Astrocyte (in vitro differentiated cells and primary cell): ENCODE measurements at regions not wholly inside any gene's neighbourhood (a gene's known extent, or its start where the extent isn't known, plus 50 kb on each side); places are given as distances from the start of the nearest gene placed in this dataset.

ENCODE experiments used
- DNase-seq: peaks from one replicate; pipeline ENCODE4 v3.0.0-alpha.2; 2010; ENCODE audit warnings: low read depth
- FAIRE-seq: peaks from 2 replicates; lab custom pipeline; 2011; peaks lifted over from hg19 to GRCh38; lab: Jason Lieb, UNC
- H2AFZ ChIP-seq: 2 replicates; pipeline ENCODE4 v1.6.0; 2012; ENCODE audit warnings: low read depth, low read length, inconsistent platforms
- H3K27ac ChIP-seq: 2 replicates; pipeline ENCODE4 v1.5.1; 2011; ENCODE audit warnings: low read depth, low read length, inconsistent platforms
- H3K27me3 ChIP-seq: 2 replicates; pipeline ENCODE4 v1.6.0; 2011; ENCODE audit warnings: low read length, inconsistent platforms; ENCODE audit not compliant: insufficient read depth
- H3K36me3 ChIP-seq: 2 replicates; pipeline ENCODE4 v1.5.1; 2011; ENCODE audit warnings: low read length, inconsistent platforms; ENCODE audit not compliant: insufficient read depth
- H3K4me1 ChIP-seq: 2 replicates; pipeline ENCODE4 v1.5.1; 2011; ENCODE audit warnings: low read length, inconsistent platforms; ENCODE audit not compliant: insufficient read depth
- H3K4me2 ChIP-seq: 2 replicates; pipeline ENCODE4 v1.6.0; 2012; ENCODE audit warnings: low read length, inconsistent platforms
- H3K4me3 ChIP-seq: 2 replicates; pipeline ENCODE4 v1.5.1; 2011; ENCODE audit warnings: low read depth, mild to moderate bottlenecking, low read length, inconsistent platforms; ENCODE audit not compliant: insufficient read depth
- H3K79me2 ChIP-seq: 2 replicates; pipeline ENCODE4 v1.6.0; 2012; ENCODE audit warnings: mild to moderate bottlenecking, low read length, inconsistent platforms; ENCODE audit not compliant: insufficient read depth
- H3K9ac ChIP-seq: 2 replicates; pipeline ENCODE4 v1.6.0; 2012; ENCODE audit warnings: mild to moderate bottlenecking, low read length, inconsistent platforms
- H3K9me3 ChIP-seq: 2 replicates; pipeline ENCODE4 v1.5.1; 2012; ENCODE audit warnings: low read depth, mild to moderate bottlenecking, low read length, inconsistent platforms; ENCODE audit not compliant: insufficient read depth
- H4K20me1 ChIP-seq: 2 replicates; pipeline ENCODE4 v1.6.0; 2012; ENCODE audit warnings: low read length, inconsistent platforms; ENCODE audit not compliant: insufficient read depth
- H3K27ac Mint-ChIP-seq: one replicate; pipeline ENCODE4 v1.8.0; 2021; ENCODE audit warnings: mild to moderate bottlenecking, mixed read lengths; ENCODE audit not compliant: unreplicated experiment
- H3K27me3 Mint-ChIP-seq: one replicate; pipeline ENCODE4 v1.8.0; 2021; ENCODE audit warnings: low read depth, mixed read lengths; ENCODE audit not compliant: unreplicated experiment
- H3K36me3 Mint-ChIP-seq: one replicate; pipeline ENCODE4 v1.8.0; 2021; ENCODE audit warnings: low read depth, mixed read lengths; ENCODE audit not compliant: unreplicated experiment
- H3K4me1 Mint-ChIP-seq: one replicate; pipeline ENCODE4 v1.8.0; 2021; ENCODE audit warnings: low read depth, mixed read lengths; ENCODE audit not compliant: unreplicated experiment
- H3K4me3 Mint-ChIP-seq: one replicate; pipeline ENCODE4 v1.8.0; 2021; ENCODE audit warnings: mild to moderate bottlenecking, moderate library complexity, mixed read lengths; ENCODE audit not compliant: unreplicated experiment
- H3K9me3 Mint-ChIP-seq: one replicate; pipeline ENCODE4 v1.8.0; 2021; ENCODE audit warnings: mild to moderate bottlenecking, mixed read lengths; ENCODE audit not compliant: unreplicated experiment
- EZH2 ChIP-seq: IDR thresholded peaks from 2 replicates; pipeline ENCODE4 v1.6.1; 2012; ENCODE audit warnings: mild to moderate bottlenecking, low read length, inconsistent platforms; ENCODE audit not compliant: insufficient read depth
- TF ChIP-seq, protein P1 (sequence below): IDR thresholded peaks from 2 replicates; pipeline ENCODE4 v1.5.1; 2011; ENCODE audit warnings: low read depth, mild to moderate bottlenecking, inconsistent platforms, low read length, moderate library complexity; ENCODE audit not compliant: insufficient read depth

DNA sequence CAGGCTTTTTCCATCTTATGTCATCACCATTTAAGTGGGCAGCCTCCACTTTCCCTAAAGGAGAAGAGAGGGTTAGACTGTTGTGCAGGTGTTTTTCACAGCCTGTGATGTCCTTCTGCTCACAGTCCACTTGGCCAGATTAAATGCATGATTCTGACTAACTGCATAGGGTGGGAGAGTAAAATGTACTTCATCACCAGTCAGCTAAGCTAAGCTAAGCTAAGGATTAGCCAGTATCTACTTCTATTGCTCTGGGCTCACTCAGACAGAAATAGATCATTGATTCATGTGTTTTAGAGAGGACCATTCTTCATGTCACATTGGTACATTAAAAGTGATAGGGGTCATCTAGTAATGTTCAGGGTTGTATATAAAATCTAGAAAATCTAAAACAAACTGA is 1013.1 kb downstream of the NTRK3 start:
- H3K9me3 Mint-ChIP-seq = peaks cover 2% of the 10 kb centered on the region
- DNase-seq (no peak), FAIRE-seq (no peak)
- Histone ChIP-seq H3K4me1 (no peaks in the 10 kb centered on the region), H3K79me2 (no peaks in the 10 kb centered on the region), H3K27me3 (no peaks in the 10 kb centered on the region), H3K4me3 (no peak overlapping the region), H3K4me2 (no peak overlapping the region), H3K9me3 (no peaks in the 10 kb centered on the region), H2AFZ (no peak overlapping the region), H3K27ac (no peak overlapping the region), H4K20me1 (no peaks in the 10 kb centered on the region), H3K9ac (no peak overlapping the region), H3K36me3 (no peaks in the 10 kb centered on the region)
- no peak overlapping the region for H3K4me3 Mint-ChIP-seq
- H3K4me1 Mint-ChIP-seq = no peaks in the 10 kb centered on the region
- no peaks in the 10 kb centered on the region for H3K36me3 Mint-ChIP-seq
- TF ChIP-seq, protein P1, sequence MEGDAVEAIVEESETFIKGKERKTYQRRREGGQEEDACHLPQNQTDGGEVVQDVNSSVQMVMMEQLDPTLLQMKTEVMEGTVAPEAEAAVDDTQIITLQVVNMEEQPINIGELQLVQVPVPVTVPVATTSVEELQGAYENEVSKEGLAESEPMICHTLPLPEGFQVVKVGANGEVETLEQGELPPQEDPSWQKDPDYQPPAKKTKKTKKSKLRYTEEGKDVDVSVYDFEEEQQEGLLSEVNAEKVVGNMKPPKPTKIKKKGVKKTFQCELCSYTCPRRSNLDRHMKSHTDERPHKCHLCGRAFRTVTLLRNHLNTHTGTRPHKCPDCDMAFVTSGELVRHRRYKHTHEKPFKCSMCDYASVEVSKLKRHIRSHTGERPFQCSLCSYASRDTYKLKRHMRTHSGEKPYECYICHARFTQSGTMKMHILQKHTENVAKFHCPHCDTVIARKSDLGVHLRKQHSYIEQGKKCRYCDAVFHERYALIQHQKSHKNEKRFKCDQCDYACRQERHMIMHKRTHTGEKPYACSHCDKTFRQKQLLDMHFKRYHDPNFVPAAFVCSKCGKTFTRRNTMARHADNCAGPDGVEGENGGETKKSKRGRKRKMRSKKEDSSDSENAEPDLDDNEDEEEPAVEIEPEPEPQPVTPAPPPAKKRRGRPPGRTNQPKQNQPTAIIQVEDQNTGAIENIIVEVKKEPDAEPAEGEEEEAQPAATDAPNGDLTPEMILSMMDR = no peak
- TF ChIP-seq EZH2 = no peak
- H3K27me3 Mint-ChIP-seq = no peaks in the 10 kb centered on the region
- no peak overlapping the region for H3K27ac Mint-ChIP-seq

DNA sequence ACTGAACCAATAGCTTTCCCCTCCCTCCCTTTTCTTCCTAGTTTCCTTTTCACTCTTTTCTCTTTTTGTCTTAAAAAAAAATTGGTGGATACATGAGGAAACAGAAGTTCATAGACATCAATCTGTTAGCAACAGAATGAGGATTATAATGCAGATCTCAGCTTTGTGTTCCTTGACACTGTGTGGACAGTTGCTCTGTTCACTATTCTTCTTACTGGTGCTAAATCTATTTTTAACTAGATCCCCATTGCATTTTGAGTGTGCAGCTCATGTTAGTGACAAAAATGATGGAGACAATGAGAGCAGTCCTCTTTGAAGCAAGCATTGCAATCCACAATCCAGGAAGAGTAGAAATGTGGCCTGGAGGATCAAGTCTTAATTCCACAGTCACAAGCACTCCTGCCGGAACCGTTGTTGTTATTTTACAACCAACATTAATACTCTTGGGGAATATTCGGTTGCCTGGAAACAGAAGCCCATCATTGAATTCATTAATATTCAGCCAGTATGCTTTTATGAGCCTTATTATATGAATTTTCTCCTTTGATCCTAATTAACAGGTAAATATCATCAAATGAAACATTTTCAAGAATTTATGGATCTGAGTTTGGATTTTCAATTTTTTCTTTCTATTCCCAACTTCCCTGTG is 1016.8 kb downstream of the NTRK3 start:
- no peak for FAIRE-seq

More for the DNA sequence above, 1016.8 kb downstream of the NTRK3 start:
- no peaks in the 10 kb centered on the region for H3K4me1 ChIP-seq
- no peak overlapping the region for H3K4me3 ChIP-seq
- H3K9ac ChIP-seq = no peak overlapping the region
- H3K9me3 ChIP-seq = no peaks in the 10 kb centered on the region
- H3K79me2 ChIP-seq = no peaks in the 10 kb centered on the region
- no peaks in the 10 kb centered on the region for H3K27me3 ChIP-seq
- H3K9me3 Mint-ChIP-seq = no peaks in the 10 kb centered on the region
- no peak overlapping the region for H3K4me2 ChIP-seq
- no peak overlapping the region for H3K4me3 Mint-ChIP-seq
- H3K27me3 Mint-ChIP-seq = no peaks in the 10 kb centered on the region
- no peak overlapping the region for H2AFZ ChIP-seq
- no peaks in the 10 kb centered on the region for H3K4me1 Mint-ChIP-seq
- H3K27ac ChIP-seq = no peak overlapping the region
- TF ChIP-seq EZH2 = no peak
- TF ChIP-seq, protein P1 = no peak
- H3K27ac Mint-ChIP-seq = no peak overlapping the region
- H4K20me1 ChIP-seq = no peaks in the 10 kb centered on the region
- H3K36me3 ChIP-seq = no peaks in the 10 kb centered on the region
- DNase-seq = no peak
- H3K36me3 Mint-ChIP-seq = no peaks in the 10 kb centered on the region
